IMR-90 (cell line): ENCODE measurements at regions not wholly inside any gene's neighbourhood (a gene's known extent, or its start where the extent isn't known, plus 50 kb on each side); places are given as distances from the start of the nearest gene placed in this dataset.

ENCODE experiments used
- ATAC-seq: fragments of 200-7000 bp; cut with Tn5 transposase; 2 replicates; pipeline ENCODE4 v1.9.1; 2020; ENCODE audit warnings: low read depth, mild to moderate bottlenecking, moderate library complexity
- BruUV-seq: library from RNA; stranded (reverse); fragments of 400-500 nt; replicated peaks from 2 replicates; lab custom pipeline; 2021; lab: Mats Ljungman, UMichigan
- CTCF ChIA-PET: fragments of 300-600 bp; formaldehyde crosslinking; extraction: SDS; loops from one replicate; lab custom pipeline; 2021; ENCODE audit warnings: antibody characterized with exemption; lab: Yijun Ruan, JAX
- POLR2A ChIA-PET: fragments of 300-600 bp; sonication (Branson Sonifier 250); formaldehyde crosslinking; loops from one replicate; lab custom pipeline; 2022; ENCODE audit warnings: antibody characterized with exemption; ENCODE audit not compliant: unreplicated experiment; lab: Charles Lee
- DNase-seq: peaks from one replicate; pipeline ENCODE4 v3.0.0; 2013
- H2AFZ ChIP-seq: replicated peaks from 2 replicates; pipeline ENCODE3; 2013; ENCODE audit warnings: low read length, mild to moderate bottlenecking; ENCODE audit not compliant: poor library complexity
- H2AK5ac ChIP-seq: 2 replicates; pipeline ENCODE4 v1.6.1; 2013; ENCODE audit warnings: low read depth, low read length, inconsistent platforms
- H2AK9ac ChIP-seq: replicated peaks from 2 replicates; pipeline ENCODE3; 2013; ENCODE audit warnings: mild to moderate bottlenecking, low read depth, low read length, moderate library complexity; ENCODE audit not compliant: poor library complexity
- H2BK120ac ChIP-seq: 2 replicates; pipeline ENCODE4 v1.6.1; 2013; ENCODE audit warnings: low read depth, low read length, inconsistent platforms
- H2BK15ac ChIP-seq: 3 replicates; pipeline ENCODE4 v1.6.1; 2013; ENCODE audit warnings: low read depth, low read length, inconsistent platforms
- H2BK20ac ChIP-seq: 2 replicates; pipeline ENCODE4 v1.6.1; 2013; ENCODE audit warnings: low read depth, mild to moderate bottlenecking, inconsistent platforms, low read length, moderate library complexity
- H2BK5ac ChIP-seq: 2 replicates; pipeline ENCODE4 v1.6.1; 2013; ENCODE audit warnings: mild to moderate bottlenecking, low read depth, low read length, inconsistent platforms; ENCODE audit not compliant: poor library complexity, severe bottlenecking
- H3K14ac ChIP-seq: replicated peaks from 2 replicates; pipeline ENCODE4 v1.6.1; 2013; ENCODE audit warnings: low read depth, low read length, inconsistent platforms
- H3K18ac ChIP-seq: 2 replicates; pipeline ENCODE4 v1.6.1; 2013; ENCODE audit warnings: low read depth, low read length, control low read depth
- H3K23ac ChIP-seq: 2 replicates; pipeline ENCODE4 v1.6.1; 2013; ENCODE audit warnings: low read depth, low read length, inconsistent platforms
- H3K27ac ChIP-seq: 2 replicates; pipeline ENCODE4 v1.5.1; 2013; ENCODE audit warnings: mild to moderate bottlenecking, control low read depth, low read length; ENCODE audit not compliant: insufficient read depth
- H3K27me3 ChIP-seq: 2 replicates; pipeline ENCODE4 v1.6.1; 2013; ENCODE audit warnings: low read length; ENCODE audit not compliant: control insufficient read depth, insufficient read depth
- H3K36me3 ChIP-seq: 2 replicates; pipeline ENCODE4 v1.6.1; 2013; ENCODE audit warnings: low read length, mixed read lengths; ENCODE audit not compliant: control insufficient read depth, insufficient read depth
- H3K4ac ChIP-seq: 2 replicates; pipeline ENCODE4 v1.6.1; 2013; ENCODE audit warnings: low read depth, low read length, inconsistent platforms
- H3K4me1 ChIP-seq: 2 replicates; pipeline ENCODE4 v1.6.1; 2013; ENCODE audit warnings: low read length, mixed read lengths; ENCODE audit not compliant: control insufficient read depth, insufficient read depth
- H3K4me2 ChIP-seq: 2 replicates; pipeline ENCODE4 v1.6.1; 2013; ENCODE audit warnings: low read depth, mild to moderate bottlenecking, control low read depth, low read length, moderate library complexity
- H3K4me3 ChIP-seq: 2 replicates; pipeline ENCODE4 v1.5.1; 2013; ENCODE audit warnings: low read depth, mild to moderate bottlenecking, control low read depth, low read length, moderate library complexity; ENCODE audit not compliant: insufficient read depth
- H3K56ac ChIP-seq: 2 replicates; pipeline ENCODE4 v1.6.1; 2013; ENCODE audit warnings: low read length, inconsistent platforms; ENCODE audit not compliant: insufficient read depth; ENCODE audit errors: extremely low read depth
- H3K79me1 ChIP-seq, 2 experiments: 2 replicates each; pipeline ENCODE4 v1.6.1; 2013; ENCODE audit warnings: low read length in 2 of 2, inconsistent platforms in 1 of 2, low read depth in 1 of 2
- H3K9ac ChIP-seq: 2 replicates; pipeline ENCODE4 v1.6.1; 2013; ENCODE audit warnings: low read depth, low read length, control low read depth
- H3K9me1 ChIP-seq: 2 replicates; pipeline ENCODE4 v1.6.1; 2013; ENCODE audit warnings: low read length, inconsistent platforms; ENCODE audit not compliant: insufficient read depth
- H3K9me3 ChIP-seq: 2 replicates; pipeline ENCODE4 v1.6.1; 2013; ENCODE audit warnings: low read length; ENCODE audit not compliant: control insufficient read depth, insufficient read depth
- H4K20me1 ChIP-seq: 2 replicates; pipeline ENCODE4 v1.6.1; 2013; ENCODE audit warnings: low read length, inconsistent platforms; ENCODE audit not compliant: insufficient read depth
- H4K5ac ChIP-seq: 2 replicates; pipeline ENCODE4 v1.6.1; 2013; ENCODE audit warnings: mild to moderate bottlenecking, low read depth, low read length, control low read depth
- H4K8ac ChIP-seq, 2 experiments: 2 replicates each; pipeline ENCODE4 v1.6.1; 2013; ENCODE audit warnings: low read depth in 2 of 2, low read length in 2 of 2, control low read depth in 1 of 2, inconsistent platforms in 1 of 2
- H4K91ac ChIP-seq: 2 replicates; pipeline ENCODE4 v1.6.1; 2013; ENCODE audit warnings: low read depth, low read length, inconsistent platforms; ENCODE audit not compliant: insufficient read depth
- BHLHE40 ChIP-seq: fragments of 150-350 bp; IDR thresholded peaks from 2 replicates; pipeline ENCODE4 v1.6.1; 2016; ENCODE audit warnings: mild to moderate bottlenecking, low read depth, low read length
- CHD1 ChIP-seq: IDR thresholded peaks from 2 replicates; pipeline ENCODE4 v1.6.1; 2012; ENCODE audit warnings: low read depth, low read length, improper control_type of control experiment
- ELK1 ChIP-seq: fragments of 150-350 bp; IDR thresholded peaks from 2 replicates; pipeline ENCODE4 v1.6.1; 2016; ENCODE audit warnings: low read depth, mild to moderate bottlenecking, low read length, moderate library complexity, borderline replicate concordance
- FOS ChIP-seq: fragments of 150-350 bp; IDR thresholded peaks from 2 replicates; pipeline ENCODE4 v1.6.1; 2016; ENCODE audit warnings: low read depth, low read length
- MAFK ChIP-seq: IDR thresholded peaks from 2 replicates; pipeline ENCODE4 v1.6.1; 2012; ENCODE audit warnings: low read depth, low read length, improper control_type of control experiment
- MAZ ChIP-seq: IDR thresholded peaks from 2 replicates; pipeline ENCODE4 v1.6.1; 2012; ENCODE audit warnings: low read depth, mild to moderate bottlenecking, low read length, improper control_type of control experiment, moderate library complexity, borderline replicate concordance
- POLR2A ChIP-seq: IDR thresholded peaks from 2 replicates; pipeline ENCODE4 v1.6.1; 2012; ENCODE audit warnings: mild to moderate bottlenecking, low read depth, low read length
- RAD21 ChIP-seq: IDR thresholded peaks from 2 replicates; pipeline ENCODE4 v1.6.1; 2012; ENCODE audit warnings: low read length, improper control_type of control experiment
- WGBS, 2 experiments: methylation state at CpG; one replicate each; pipeline versions ENCODE4 v1.1.5 to v1.1.7; 2013; ENCODE audit warnings: missing lambda C conversion rate in 2 of 2; ENCODE audit not compliant: insufficient read length in 1 of 2; ENCODE audit errors: extremely low coverage in 2 of 2; 5-methylcytosine and 5-hydroxymethylcytosine counted together
- dilution Hi-C: fragments of 300-500 bp; cut with HindIII; formaldehyde crosslinking; loops from one replicate; pipeline ENCODE4 v1.14.3; 2018; ENCODE audit warnings: low sequenced_read_pairs; ENCODE audit not compliant: unreplicated experiment
- in situ Hi-C: fragments of 300-500 bp; cut with MboI; formaldehyde crosslinking; loops from 3 replicates; pipeline ENCODE4 v1.14.3; 2019; ENCODE audit warnings: low sequenced_read_pairs, inconsistent platforms, mixed read lengths
- intact Hi-C: fragments of 100-400 bp; cut with micrococcal nuclease; formaldehyde crosslinking; loops from 2 replicates; pipeline ENCODE4 v1.10.0; 2022

- H2AK5ac ChIP-seq: no peak overlapping the region
- no peak overlapping the region for H3K4me2 ChIP-seq
- no CpG with 5 or more reads among the region's 2 CpGs for WGBS, 2 experiments
- no peak overlapping the region; the same call in 1 of the 2 replicates for H4K5ac ChIP-seq
- intact Hi-C loops: loop anchor here (10.0 kb wide), 2 partner anchors 340 to 450 kb away; no protein-coding TSS in a partner anchor
- ATAC-seq: no peak
- H3K4me1 ChIP-seq: no peaks in the 10 kb centered on the region
- H2BK5ac ChIP-seq: no peak overlapping the region
- BruUV-seq: no TSS peak
- CTCF ChIA-PET: no interaction called here
- H3K9ac ChIP-seq: no peak overlapping the region
- no peaks in the 10 kb centered on the region for H3K9me1 ChIP-seq
- dilution Hi-C loops: no loop called here
- 0 out of 2 replicates have a peak overlapping the region, but pooled peaks have one; percentile 44 for H2BK20ac ChIP-seq
- H3K23ac ChIP-seq: no peak overlapping the region; the same call in 1 of the 2 replicates
- H2BK120ac ChIP-seq: no peak overlapping the region
- H3K9me3 ChIP-seq: no peaks in the 10 kb centered on the region
- H3K14ac ChIP-seq: no peak overlapping the region
- H3K4ac ChIP-seq: no peak overlapping the region
- H2BK15ac ChIP-seq: no peak overlapping the region
- H4K8ac ChIP-seq: no peak overlapping the region
- H3K27me3 ChIP-seq: no peaks in the 10 kb centered on the region
- H3K56ac ChIP-seq: no peak overlapping the region
- no peak overlapping the region for H2AFZ ChIP-seq
- DNase-seq: no peak
- no peaks in the 10 kb centered on the region for H3K79me1 ChIP-seq
- no peaks in the 10 kb centered on the region for H4K20me1 ChIP-seq
- no peak overlapping the region; the same call in 1 of the 2 replicates for H4K91ac ChIP-seq
- peak; percentile 33 for TF ChIP-seq MAFK
- TF ChIP-seq MAZ: no peak
- no peak for TF ChIP-seq ELK1
- TF ChIP-seq CHD1: no peak
- no peak for TF ChIP-seq POLR2A
- no peak for TF ChIP-seq FOS
- TF ChIP-seq RAD21: no peak
- no peak for TF ChIP-seq BHLHE40
- no peak overlapping the region for H3K4me3 ChIP-seq
- no peak overlapping the region for H3K27ac ChIP-seq
- POLR2A ChIA-PET: no interaction called here
- H3K18ac ChIP-seq: no peak overlapping the region
- no peaks in the 10 kb centered on the region for H3K36me3 ChIP-seq
- in situ Hi-C loops: no loop called here
- peak overlapping the region; percentile 10 for H2AK9ac ChIP-seq
These were observed 364.3 kb upstream of the HSF2 start for GRCh38 chr6:122035173-122035572.
